ENCODE measurements at regions not wholly inside any gene's neighbourhood (a gene's known extent, or its start where the extent isn't known, plus 50 kb on each side); places are given as distances from the start of the nearest gene placed in this dataset.

DNA sequence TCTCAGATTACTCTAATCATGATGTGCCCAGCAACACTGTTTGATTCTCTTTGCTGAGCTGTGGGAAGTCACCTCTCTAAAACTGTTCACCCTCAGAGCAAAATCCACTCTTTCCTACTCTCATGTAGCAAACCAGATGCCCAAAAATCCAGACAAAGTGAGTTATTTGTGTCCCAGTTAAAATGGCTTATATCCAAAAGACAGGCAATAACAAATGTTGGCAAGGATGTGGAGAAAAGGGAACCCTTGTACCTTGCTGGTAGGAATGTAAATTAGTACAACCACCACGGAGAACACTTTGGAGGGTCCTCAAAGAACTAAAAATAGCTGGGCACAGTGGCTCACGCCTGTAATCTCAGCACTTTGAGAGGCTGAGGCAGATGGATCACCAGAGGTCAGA, 384.0 kb downstream of the HHIPL2 start:
- no peak overlapping the region for H3K4me2 ChIP-seq (ENCODE audit: insufficient read depth in 1 of 2, low read depth in 2 of 2, low read length in 2 of 2)
- no peak overlapping the region for H2BK120ac ChIP-seq (replicated peaks; ENCODE audit: low read depth, low read length)
- WGBS, 2 experiments (ENCODE audit: extremely low coverage in 1 of 2, insufficient coverage in 1 of 2, insufficient read length in 1 of 2, insufficient replicate concordance in 2 of 2, low coverage in 1 of 2, low lambda C conversion rate in 2 of 2, missing lambda C conversion rate in 1 of 2) = 97% methylated on average over 2 of the region's 2 CpGs; no CpG with 5 or more reads in 1 of the 2 experiments
- no peak overlapping the region for H2AK5ac ChIP-seq (ENCODE audit: low read depth, low read length)
- no peak overlapping the region for H3K27ac ChIP-seq (ENCODE audit: low read depth, low read length)
- H3K79me2 ChIP-seq (ENCODE audit: control insufficient read depth in 1 of 2, insufficient read depth in 2 of 2, low read length in 2 of 2) = no peaks in the 10 kb centered on the region
- no peak overlapping the region for H2BK15ac ChIP-seq (ENCODE audit: low read length)
- no peaks in the 10 kb centered on the region for H3K36me3 ChIP-seq (ENCODE audit: control insufficient read depth in 2 of 4, insufficient read depth in 4 of 4, low read length in 3 of 4)
- TF ChIP-seq RFX5 (IDR thresholded peaks at IDR 0.05; ENCODE audit: borderline replicate concordance, low read depth, low read length) = no peak
- no peak overlapping the region for H3K56ac ChIP-seq (replicated peaks; ENCODE audit: insufficient read length, low read depth, low read length)
- no peak overlapping the region for H4K91ac ChIP-seq (replicated peaks; ENCODE audit: insufficient read length, low read length)
- H3K4me1 ChIP-seq (replicated peaks in 1 of 4; ENCODE audit: control insufficient read depth in 3 of 4, insufficient read depth in 4 of 4, low read length in 3 of 4) = no peaks in the 10 kb centered on the region
- H3K9me3 ChIP-seq (ENCODE audit: insufficient read depth in 2 of 2, low read depth in 1 of 2, low read length in 1 of 2) = no peaks in the 10 kb centered on the region
- H4K8ac ChIP-seq (ENCODE audit: extremely low read depth, insufficient read depth, low read length) = no peak overlapping the region
- CTCF ChIA-PET (ENCODE audit: partially characterized antibody) = interaction anchor here (0.8 to 2.8 kb wide), 5 partner anchors 7 to 291 kb away, joined by 3 to 15 read pairs (median 7); no protein-coding TSS in a partner anchor
- no peaks in the 10 kb centered on the region for H3K27me3 ChIP-seq (replicated peaks in 1 of 4; ENCODE audit: control insufficient read depth in 3 of 4, extremely low read depth in 1 of 4, insufficient read depth in 3 of 4, low read length in 3 of 4)
- no peak overlapping the region for H3K18ac ChIP-seq (ENCODE audit: extremely low read depth, low read length)
- H3K4ac ChIP-seq (replicated peaks; ENCODE audit: insufficient read length, low read depth, low read length) = no peak overlapping the region
- H4K5ac ChIP-seq (ENCODE audit: insufficient read length, low read depth, low read length) = no peak overlapping the region
- H3K79me1 ChIP-seq (ENCODE audit: low read depth, low read length) = no peaks in the 10 kb centered on the region
- no peak overlapping the region for H2BK12ac ChIP-seq (ENCODE audit: low read depth, low read length)
- no peak overlapping the region for H3K9ac ChIP-seq (replicated peaks in 1 of 4; ENCODE audit: extremely low read depth in 1 of 4, low read depth in 3 of 4, low read length in 3 of 4)
- H3K23me2 ChIP-seq (ENCODE audit: low read depth, low read length) = no peaks in the 10 kb centered on the region
- POLR2A ChIA-PET (ENCODE audit: partially characterized antibody) = no interaction called here
- no peak overlapping the region for H2BK20ac ChIP-seq (ENCODE audit: low read length)
- no peaks in the 10 kb centered on the region for H4K20me1 ChIP-seq (replicated peaks in 1 of 2; ENCODE audit: control insufficient read depth in 1 of 2, insufficient read depth in 2 of 2, low read length in 2 of 2)
- no peak for DNase-seq (ENCODE audit: low read depth in 1 of 2, low spot score in 2 of 2)
- no peak for FAIRE-seq
- no peak overlapping the region for H2BK5ac ChIP-seq (ENCODE audit: low read depth, low read length)
- H3K4me3 ChIP-seq (ENCODE audit: extremely low read depth in 1 of 4, insufficient read depth in 2 of 4, low read depth in 3 of 4, low read length in 4 of 4) = no peak overlapping the region
- H3K23ac ChIP-seq (ENCODE audit: insufficient read length) = no peak overlapping the region
- no peak overlapping the region for H3K14ac ChIP-seq (ENCODE audit: insufficient read length)
- no peak overlapping the region for H2AFZ ChIP-seq (ENCODE audit: low read length)

All from H1 (cell line).